NCI-H1105 treated with DMSO at 0.1 percent for 48 hours (cell line): ENCODE measurements at regions not wholly inside any gene's neighbourhood (a gene's known extent, or its start where the extent isn't known, plus 50 kb on each side); places are given as distances from the start of the nearest gene placed in this dataset.
"Not testable (repeated sequence)": the region's sequence is repeated elsewhere in the genome, so short reads cannot be mapped to it uniquely, and the experiment has no call there.

Experiments used
- DNase-seq: peaks from one replicate; lab custom pipeline; 2025; lab: John Stamatoyannopoulos, UW

DNA sequence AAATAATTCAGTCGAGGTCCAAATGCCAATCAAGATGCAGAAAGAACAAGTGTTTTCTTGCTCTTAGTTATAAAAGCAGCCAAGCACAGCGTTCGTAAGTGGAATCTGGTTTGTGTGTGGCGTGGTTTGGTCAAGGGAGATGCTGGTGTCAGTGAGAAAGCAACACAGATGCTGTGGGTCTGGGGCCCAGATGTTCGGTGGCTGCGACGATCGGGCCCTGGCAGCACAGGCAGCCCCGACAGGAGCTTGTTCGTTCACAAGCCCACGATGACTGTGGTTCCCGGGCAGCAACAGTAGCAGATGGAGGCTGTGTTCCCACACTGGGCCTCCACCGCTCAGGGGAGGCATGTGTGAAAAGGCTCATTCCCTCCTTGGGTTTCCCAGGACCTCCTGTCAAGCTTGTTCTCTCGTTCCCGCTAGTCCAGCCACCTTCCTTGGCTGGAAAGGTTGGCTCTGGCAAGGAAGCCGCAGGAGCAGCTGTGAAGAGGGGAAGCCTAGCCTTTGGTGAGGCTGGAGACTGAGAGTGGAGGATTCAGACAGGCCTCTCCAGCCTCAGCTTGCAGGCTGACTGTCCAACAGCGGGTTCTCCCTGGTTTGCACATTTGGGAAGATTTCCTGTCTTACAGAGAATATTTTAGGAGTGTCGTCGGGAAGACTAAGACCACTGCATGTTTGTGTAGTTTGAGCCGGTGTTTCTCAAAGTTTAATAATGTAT is 304.7 kb downstream of the QKI start:
- no peak for DNase-seq

- no peak for DNase-seq
Observed at GRCh38 chr6:163718537-163718936, 304.0 kb downstream of the QKI start.

DNA sequence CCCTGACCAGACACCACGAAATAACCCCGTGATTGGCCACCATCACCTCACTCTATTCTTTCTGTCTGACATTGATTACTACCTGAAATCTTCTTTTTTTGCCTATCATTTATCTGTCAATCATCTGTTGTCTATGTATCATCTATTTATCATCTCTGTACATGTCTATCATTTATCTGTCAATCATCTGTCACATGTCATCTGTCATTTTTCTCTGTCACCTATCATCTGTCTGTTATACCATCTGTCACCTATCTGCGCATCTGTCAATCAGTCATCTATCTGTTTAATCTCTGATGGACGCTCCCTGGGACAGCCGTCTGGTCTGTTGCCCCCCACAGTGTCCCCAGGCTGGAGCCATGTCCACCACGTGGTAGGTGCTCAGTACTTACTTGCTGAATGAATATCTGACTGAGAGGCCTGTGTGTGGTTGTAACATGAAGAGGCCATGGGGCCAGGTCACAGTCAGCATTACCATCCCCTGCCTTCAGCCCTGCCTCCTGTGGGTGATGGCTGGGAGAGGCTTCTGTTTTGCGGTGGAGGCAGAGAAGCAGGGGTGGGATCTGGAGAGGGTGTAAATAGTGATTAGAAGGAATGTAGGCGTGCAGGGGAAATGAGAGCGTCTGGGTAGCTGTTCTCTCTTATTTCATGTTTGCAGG is 302.7 kb downstream of the QKI start:
- DNase-seq: no peak

- DNase-seq: no peak
Observed at GRCh38 chr6:163716690-163717089, 302.2 kb downstream of the QKI start.

- no peak for DNase-seq
Observed at GRCh38 chr6:163715846-163716245, 301.3 kb downstream of the QKI start.

- no peak for DNase-seq
Observed at GRCh38 chr6:163714179-163714578, 299.7 kb downstream of the QKI start.

DNA sequence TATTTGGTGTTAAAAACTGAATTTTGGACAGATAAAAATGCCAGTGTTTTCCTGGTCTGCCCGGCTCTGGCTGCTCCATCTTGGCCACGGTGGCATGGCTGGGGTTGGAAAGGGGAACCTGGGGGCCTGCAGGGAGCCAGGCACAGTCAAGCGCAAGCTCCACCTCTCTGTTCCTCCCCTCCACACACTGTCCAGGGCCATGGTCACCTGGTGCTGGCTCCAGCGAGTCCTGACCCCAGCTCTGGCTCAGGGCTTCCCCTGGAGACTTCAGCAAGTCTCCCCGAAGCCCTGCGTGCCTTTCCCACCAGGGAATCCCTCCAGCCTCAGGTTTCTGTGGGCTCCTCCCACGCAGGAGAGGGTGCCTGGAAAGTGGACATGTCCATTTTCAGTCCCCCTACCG is 298.5 kb downstream of the QKI start:
- no peak for DNase-seq

DNA sequence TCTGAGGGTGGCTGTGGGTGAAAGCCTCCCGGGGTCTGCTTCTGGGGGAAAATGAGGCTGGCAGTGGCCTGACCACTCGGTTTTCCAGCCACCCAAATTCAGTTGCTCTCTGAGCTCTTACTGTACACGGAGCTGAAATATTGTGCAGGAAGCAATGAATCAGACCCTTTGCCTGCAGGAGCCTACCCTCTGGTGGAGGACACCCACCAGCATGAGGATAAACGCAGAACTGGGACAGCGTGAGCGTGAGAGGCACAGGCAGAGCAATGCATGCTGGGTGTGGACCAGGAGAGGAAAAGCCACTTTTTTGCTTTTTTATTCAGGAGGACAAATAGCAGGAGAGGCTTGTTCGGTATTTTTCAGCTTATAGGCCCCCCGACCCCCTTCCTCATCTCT is 298.0 kb downstream of the QKI start:
- no peak for DNase-seq

DNA sequence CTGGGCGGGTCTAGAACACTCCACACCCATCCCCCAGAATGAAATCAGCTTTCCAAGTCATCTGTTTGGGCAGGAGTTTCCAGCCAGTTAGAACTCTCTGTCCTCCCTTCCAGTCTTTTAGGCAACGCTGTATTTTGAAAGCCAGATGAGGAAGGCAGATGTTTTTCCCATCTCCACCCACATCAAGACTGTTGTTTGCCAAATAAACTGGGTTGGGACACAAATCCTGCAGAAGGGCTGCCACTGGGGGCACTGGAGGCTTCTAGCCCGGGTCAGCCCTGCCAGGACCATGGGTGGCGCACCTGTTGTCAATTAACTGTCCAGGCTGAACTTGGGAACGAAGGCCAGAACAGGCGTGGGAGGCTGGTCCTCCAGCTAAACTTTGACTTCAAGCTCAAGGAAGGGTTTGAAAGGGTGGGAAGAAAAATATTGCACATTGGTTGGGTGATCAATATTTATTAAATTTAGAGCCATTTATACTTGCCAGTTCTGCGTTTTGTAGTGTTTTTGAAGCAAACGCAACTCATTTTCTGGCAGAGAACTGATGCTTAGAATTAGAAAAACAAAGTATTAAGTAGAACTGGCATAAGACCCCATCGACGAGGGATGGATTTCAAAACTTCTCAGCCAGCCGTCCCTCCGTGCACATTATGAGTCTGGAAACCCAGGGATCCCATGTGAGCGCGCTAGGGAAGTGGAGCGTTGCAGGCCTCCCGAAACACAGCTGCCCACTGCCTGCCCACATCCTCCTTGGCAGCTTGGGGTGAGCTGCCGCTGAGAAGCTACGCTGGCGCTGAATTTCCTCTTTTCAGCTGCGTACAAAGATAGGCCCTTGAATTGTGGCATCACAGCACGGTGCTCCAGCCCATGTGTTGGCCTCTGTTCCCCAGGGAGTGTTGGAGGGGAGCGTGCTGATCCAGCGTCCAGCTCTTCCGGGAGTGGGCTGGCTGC is 297.4 kb downstream of the QKI start:
- no peak for DNase-seq

- no peak for DNase-seq
Observed at GRCh38 chr6:163710532-163711470, 296.3 kb downstream of the QKI start.

DNA sequence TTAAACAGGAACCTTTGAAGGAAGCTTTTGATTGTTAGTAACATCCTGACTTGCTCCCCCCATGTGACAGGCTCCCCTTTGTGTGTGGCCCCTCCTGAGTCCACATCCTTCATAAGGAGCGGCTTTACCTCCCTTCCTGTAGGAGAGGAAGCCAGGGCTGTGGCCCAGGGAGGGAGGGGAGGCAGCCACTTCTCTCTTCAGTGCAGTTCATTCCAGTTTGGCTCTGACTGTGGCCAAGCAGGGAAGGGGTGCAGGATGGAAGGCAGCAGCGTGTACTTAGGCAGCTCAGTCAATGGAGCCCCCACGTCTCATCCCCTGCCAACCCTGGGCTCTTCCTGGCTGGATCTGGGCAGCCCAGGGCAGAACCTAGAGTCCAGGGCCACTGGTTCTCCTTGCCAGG is 295.2 kb downstream of the QKI start:
- no peak for DNase-seq

DNA sequence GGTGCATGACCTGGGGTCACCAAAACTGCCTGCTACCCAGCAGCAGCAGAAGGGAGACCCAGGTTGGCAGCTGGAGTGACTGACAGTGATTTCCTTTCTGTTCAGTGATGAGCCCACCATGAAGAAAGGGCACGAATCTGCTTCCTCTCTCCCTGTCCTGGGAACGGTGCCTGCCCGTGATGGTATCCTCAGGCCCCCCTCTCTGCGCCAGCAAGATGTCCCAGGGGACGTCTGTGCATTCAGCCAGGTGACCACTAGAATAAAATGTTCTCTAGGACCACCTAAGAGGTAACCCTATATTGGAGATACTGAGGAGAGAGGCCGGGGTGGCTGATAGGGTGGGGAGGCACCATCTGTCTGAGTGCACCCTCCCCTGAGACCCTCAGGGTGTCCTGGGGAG is 294.7 kb downstream of the QKI start:
- DNase-seq: no peak

- DNase-seq: no peak
Observed at GRCh38 chr6:163708466-163708865, 293.9 kb downstream of the QKI start.

DNA sequence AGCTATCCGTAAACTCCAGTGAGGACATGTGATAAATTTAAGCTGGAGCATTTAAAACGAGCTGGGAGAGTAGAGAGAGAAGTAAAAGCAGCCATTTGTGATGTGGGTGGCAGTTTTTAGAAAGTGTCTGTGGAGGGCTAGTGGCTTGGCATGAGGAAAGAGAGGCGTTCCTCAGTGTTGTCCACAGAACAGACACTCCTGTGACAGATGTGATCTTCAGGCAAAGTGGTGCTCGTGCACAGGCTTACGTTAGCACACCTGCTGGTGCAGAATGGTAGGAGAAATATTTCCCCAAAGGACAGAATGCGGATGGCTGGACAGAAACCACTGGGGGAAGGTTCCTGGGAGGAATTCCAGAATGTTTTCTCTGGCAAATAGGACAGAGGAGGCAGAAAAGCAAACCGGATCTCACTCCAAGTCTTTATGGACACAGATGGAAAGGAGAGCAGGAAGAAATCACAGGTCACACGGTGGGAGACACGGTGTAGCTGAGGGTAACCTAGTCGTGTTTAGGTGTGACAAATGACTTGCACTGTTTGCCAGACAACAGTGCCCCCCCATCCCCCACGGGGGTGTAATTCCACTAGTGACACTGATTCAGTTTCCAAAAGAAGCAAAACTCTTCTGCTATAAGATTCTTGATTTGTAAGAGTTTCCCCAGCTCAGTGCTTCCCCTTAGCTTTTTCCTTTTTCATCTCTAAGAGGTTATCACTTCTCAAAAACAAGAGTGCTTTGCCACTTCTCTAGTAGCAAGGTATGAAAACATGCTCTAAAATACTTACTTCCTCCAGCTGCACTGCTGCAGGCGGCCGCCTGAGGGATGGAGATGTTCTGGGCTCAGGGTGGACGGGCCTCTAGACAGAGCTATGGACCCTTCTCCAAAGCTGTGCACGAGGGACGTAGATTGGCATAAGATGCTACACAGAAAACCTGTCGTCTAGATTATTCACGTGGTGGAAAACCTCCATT is 293.2 kb downstream of the QKI start:
- no peak for DNase-seq

DNA sequence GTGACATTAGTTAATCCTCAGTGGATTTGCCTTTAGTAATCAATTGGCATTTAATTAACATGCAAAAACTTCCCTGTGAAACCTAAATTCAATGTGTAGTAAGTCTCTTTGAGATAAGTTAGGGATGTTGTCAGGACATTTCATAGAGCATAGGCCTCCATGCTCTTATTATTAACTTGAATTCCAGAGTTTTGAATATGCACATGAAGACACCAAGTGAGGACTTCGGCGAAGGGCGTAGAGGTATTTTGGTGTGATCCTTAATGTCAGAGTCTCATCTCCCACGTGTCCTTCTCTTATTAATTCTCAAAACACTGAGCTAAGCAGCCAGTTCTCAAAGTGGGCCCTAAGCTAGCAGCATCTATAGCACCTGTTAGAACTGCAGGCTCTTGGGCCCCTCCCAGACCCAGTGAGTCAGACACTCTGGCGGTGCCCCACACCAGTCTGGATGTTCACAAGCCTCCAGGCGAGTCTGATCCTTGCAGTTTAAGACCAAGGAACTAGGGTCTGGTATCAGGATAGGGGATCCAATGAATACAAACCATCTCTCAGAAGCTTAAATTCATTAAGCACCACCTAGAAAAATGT is 292.1 kb downstream of the QKI start:
- no peak for DNase-seq

- DNase-seq: no peak
Observed at GRCh38 chr6:163705923-163706322, 291.4 kb downstream of the QKI start.

GRCh38 chr6:163702736-163703135 is 288.2 kb downstream of the QKI start:
- DNase-seq: no peak

DNA sequence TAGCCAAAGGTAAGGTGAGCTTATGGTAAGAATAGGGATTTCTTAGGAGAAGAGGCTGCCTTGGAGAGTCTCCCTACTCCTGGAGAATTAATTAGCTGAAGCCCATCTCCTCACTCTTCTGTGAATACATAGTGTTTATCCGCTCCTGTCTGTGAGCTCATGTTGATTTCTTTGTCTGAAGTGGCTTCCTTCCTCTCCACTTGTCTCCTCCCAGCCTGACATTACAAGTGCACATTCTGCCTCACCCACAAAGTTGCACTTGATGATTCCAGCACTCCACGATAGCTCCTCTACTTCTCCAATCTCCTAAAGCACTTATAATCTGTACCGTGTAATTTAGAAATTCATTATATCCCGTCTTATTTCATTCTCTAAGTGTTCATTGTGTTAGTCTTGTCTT is 287.2 kb downstream of the QKI start:
- DNase-seq: no peak

GRCh38 chr6:163698086-163698485 is 283.6 kb downstream of the QKI start:
- no peak for DNase-seq

- DNase-seq: not testable (repeated sequence)
Observed at GRCh38 chr6:163696311-163696710, 281.8 kb downstream of the QKI start.
